ENCODE measurements at regions not wholly inside any gene's neighbourhood (a gene's known extent, or its start where the extent isn't known, plus 50 kb on each side); places are given as distances from the start of the nearest gene placed in this dataset.

- Histone ChIP-seq H3K36me3 (ENCODE audit: low read length) (no peaks in the 10 kb centered on the region), H3K9me3 (ENCODE audit: insufficient read depth, low read length) (no peaks in the 10 kb centered on the region), H4K20me1 (ENCODE audit: low read depth, low read length) (no peaks in the 10 kb centered on the region), H3K4me2 (ENCODE audit: low read depth, low read length, poor library complexity, severe bottlenecking) (no peak overlapping the region), H2AFZ (ENCODE audit: low read depth, low read length, severe bottlenecking) (no peak overlapping the region), H3K27ac (ENCODE audit: low read depth, low read length) (no peak overlapping the region), H3K9me2 (replicated peaks; ENCODE audit: insufficient read depth, low read length) (no peaks in the 10 kb centered on the region), H3F3A (ENCODE audit: insufficient read depth) (no peaks in the 10 kb centered on the region), H3K4me3 (ENCODE audit: insufficient read depth, low read length, poor library complexity, severe bottlenecking) (no peak overlapping the region), H3K27me3 (ENCODE audit: low read length) (no peaks in the 10 kb centered on the region), H3K9ac (ENCODE audit: low read length) (no peak overlapping the region), H3K79me2 (ENCODE audit: insufficient read depth, low read length) (no peaks in the 10 kb centered on the region)
- TF ChIP-seq EZH2phosphoT487 (conservative IDR thresholded peaks at IDR 0.05; ENCODE audit: low read length) (no peak), CTCF (IDR thresholded peaks at IDR 0.05; ENCODE audit: insufficient read depth, low read length, poor library complexity, severe bottlenecking) (no peak)
These were observed 566.3 kb downstream of the LIG4 start for GRCh38 chr13:107649079-107649478.

- Histone ChIP-seq H3K27me3 (ENCODE audit: low read length) (no peaks in the 10 kb centered on the region), H4K20me1 (ENCODE audit: low read depth, low read length) (no peaks in the 10 kb centered on the region), H3K9me2 (replicated peaks; ENCODE audit: insufficient read depth, low read length) (no peaks in the 10 kb centered on the region), H3K79me2 (ENCODE audit: insufficient read depth, low read length) (no peaks in the 10 kb centered on the region), H3K27ac (ENCODE audit: low read depth, low read length) (no peak overlapping the region), H3K4me2 (ENCODE audit: low read depth, low read length, poor library complexity, severe bottlenecking) (no peak overlapping the region), H3K9me3 (ENCODE audit: insufficient read depth, low read length) (no peaks in the 10 kb centered on the region), H3K36me3 (ENCODE audit: low read length) (no peaks in the 10 kb centered on the region), H3K9ac (ENCODE audit: low read length) (no peak overlapping the region), H3F3A (ENCODE audit: insufficient read depth) (no peaks in the 10 kb centered on the region), H2AFZ (ENCODE audit: low read depth, low read length, severe bottlenecking) (no peak overlapping the region), H3K4me3 (ENCODE audit: insufficient read depth, low read length, poor library complexity, severe bottlenecking) (no peak overlapping the region)
- TF ChIP-seq EZH2phosphoT487 (conservative IDR thresholded peaks at IDR 0.05; ENCODE audit: low read length) (no peak), CTCF (IDR thresholded peaks at IDR 0.05; ENCODE audit: insufficient read depth, low read length, poor library complexity, severe bottlenecking) (no peak)
These were observed 571.2 kb downstream of the LIG4 start for GRCh38 chr13:107644136-107644535.

- H2AFZ ChIP-seq (ENCODE audit: low read depth, low read length, severe bottlenecking), result no peak overlapping the region
These were observed 571.7 kb downstream of the LIG4 start for GRCh38 chr13:107643615-107644014.

More at GRCh38 chr13:107643615-107644014, 571.7 kb downstream of the LIG4 start:
- Histone ChIP-seq H3K36me3 (ENCODE audit: low read length) (no peaks in the 10 kb centered on the region), H4K20me1 (ENCODE audit: low read depth, low read length) (no peaks in the 10 kb centered on the region), H3K4me2 (ENCODE audit: low read depth, low read length, poor library complexity, severe bottlenecking) (no peak overlapping the region), H3K9me2 (replicated peaks; ENCODE audit: insufficient read depth, low read length) (no peaks in the 10 kb centered on the region), H3K27ac (ENCODE audit: low read depth, low read length) (no peak overlapping the region), H3K9ac (ENCODE audit: low read length) (no peak overlapping the region), H3K79me2 (ENCODE audit: insufficient read depth, low read length) (no peaks in the 10 kb centered on the region), H3K4me3 (ENCODE audit: insufficient read depth, low read length, poor library complexity, severe bottlenecking) (no peak overlapping the region), H3K9me3 (ENCODE audit: insufficient read depth, low read length) (no peaks in the 10 kb centered on the region), H3K27me3 (ENCODE audit: low read length) (no peaks in the 10 kb centered on the region), H3F3A (ENCODE audit: insufficient read depth) (no peaks in the 10 kb centered on the region)
- TF ChIP-seq CTCF (IDR thresholded peaks at IDR 0.05; ENCODE audit: insufficient read depth, low read length, poor library complexity, severe bottlenecking) (no peak), EZH2phosphoT487 (conservative IDR thresholded peaks at IDR 0.05; ENCODE audit: low read length) (no peak)

Data from SU-DHL-6 (cell line).